ENCODE measurements at regions not wholly inside any gene's neighbourhood (a gene's known extent, or its start where the extent isn't known, plus 50 kb on each side); places are given as distances from the start of the nearest gene placed in this dataset.
A peak's percentile ranks its signal among the peaks of the same experiment; 100 is the strongest.
"Not testable (repeated sequence)": the region's sequence is repeated elsewhere in the genome, so short reads cannot be mapped to it uniquely, and the experiment has no call there.

GRCh38 chr2:155904720-155905119, 427.8 kb downstream of the NR4A2 start:
- no peaks in the 10 kb centered on the region for H3K4me1 Mint-ChIP-seq (ENCODE audit: insufficient read depth, unreplicated experiment)
- intact Hi-C loops (cut with micrococcal nuclease) = no loop called here
- H3K27me3 Mint-ChIP-seq (ENCODE audit: insufficient read depth, unreplicated experiment) = no peaks in the 10 kb centered on the region
- no peaks in the 10 kb centered on the region for H3K36me3 Mint-ChIP-seq (ENCODE audit: insufficient read depth, unreplicated experiment)
- H3K27ac Mint-ChIP-seq (ENCODE audit: low read depth, unreplicated experiment) = no peak overlapping the region
- no peak overlapping the region for H3K4me3 Mint-ChIP-seq (ENCODE audit: unreplicated experiment)
- ChIA-PET POLR2A (no interaction called here), CTCF (no interaction called here)
- no TSS peak for BruUV-seq (replicated peaks)
- H3K9me3 Mint-ChIP-seq (ENCODE audit: unreplicated experiment) = no peaks in the 10 kb centered on the region
- DNase-seq (ENCODE audit: unreplicated experiment) = no peak
- no peak for TF ChIP-seq CTCF (IDR thresholded peaks at IDR 0.05; ENCODE audit: unreplicated experiment)

- H3K27ac Mint-ChIP-seq (ENCODE audit: low read depth, unreplicated experiment) = no peak overlapping the region
- H3K4me1 Mint-ChIP-seq (ENCODE audit: insufficient read depth, unreplicated experiment) = no peaks in the 10 kb centered on the region
- H3K4me3 Mint-ChIP-seq (ENCODE audit: unreplicated experiment) = no peak overlapping the region
- ChIA-PET CTCF (no interaction called here), POLR2A (no interaction called here)
- intact Hi-C loops (cut with micrococcal nuclease) = no loop called here
- no peaks in the 10 kb centered on the region for H3K9me3 Mint-ChIP-seq (ENCODE audit: unreplicated experiment)
- TF ChIP-seq CTCF (IDR thresholded peaks at IDR 0.05; ENCODE audit: unreplicated experiment) = no peak
- no peaks in the 10 kb centered on the region for H3K36me3 Mint-ChIP-seq (ENCODE audit: insufficient read depth, unreplicated experiment)
- no peak for DNase-seq (ENCODE audit: unreplicated experiment)
- H3K27me3 Mint-ChIP-seq (ENCODE audit: insufficient read depth, unreplicated experiment) = no peaks in the 10 kb centered on the region
- BruUV-seq (replicated peaks) = no TSS peak
Observed at GRCh38 chr2:155902635-155903034, 429.9 kb downstream of the NR4A2 start.

- Mint-ChIP-seq H3K27me3 (ENCODE audit: insufficient read depth, unreplicated experiment) (no peaks in the 10 kb centered on the region), H3K4me1 (ENCODE audit: insufficient read depth, unreplicated experiment) (peaks cover 7% of the 10 kb centered on the region), H3K36me3 (ENCODE audit: insufficient read depth, unreplicated experiment) (no peaks in the 10 kb centered on the region), H3K9me3 (ENCODE audit: unreplicated experiment) (no peaks in the 10 kb centered on the region), H3K27ac (ENCODE audit: low read depth, unreplicated experiment) (no peak overlapping the region), H3K4me3 (ENCODE audit: unreplicated experiment) (no peak overlapping the region)
- no peak for TF ChIP-seq CTCF (IDR thresholded peaks at IDR 0.05; ENCODE audit: unreplicated experiment)
- ChIA-PET POLR2A (no interaction called here), CTCF (interaction anchor here (0.7 kb wide), 1 partner anchor 1031 kb away, joined by 3 read pairs; no protein-coding TSS in a partner anchor)
- peak; percentile 5 for DNase-seq (ENCODE audit: unreplicated experiment)
- no TSS peak for BruUV-seq (replicated peaks)
- intact Hi-C loops (cut with micrococcal nuclease) = no loop called here
Observed at GRCh38 chr2:155895016-155895415, 437.5 kb downstream of the NR4A2 start.

- H3K27me3 Mint-ChIP-seq (ENCODE audit: insufficient read depth, unreplicated experiment); H3K36me3 Mint-ChIP-seq (ENCODE audit: insufficient read depth, unreplicated experiment); intact Hi-C loops (cut with micrococcal nuclease); DNase-seq (ENCODE audit: unreplicated experiment); BruUV-seq (replicated peaks); H3K4me3 Mint-ChIP-seq (ENCODE audit: unreplicated experiment): not testable (repeated sequence)
- Mint-ChIP-seq H3K4me1 (ENCODE audit: insufficient read depth, unreplicated experiment) (peaks cover 15% of the 10 kb centered on the region), H3K9me3 (ENCODE audit: unreplicated experiment) (peaks cover 23% of the 10 kb centered on the region), H3K27ac (ENCODE audit: low read depth, unreplicated experiment) (peak overlapping the region; percentile 66)
- ChIA-PET CTCF (interaction anchor here (0.6 kb wide), 2 partner anchors 383 to 1176 kb away, joined by 3 read pairs; no protein-coding TSS in a partner anchor), POLR2A (interaction anchor here (0.6 to 1.2 kb wide), 3 partner anchors 16 to 23 kb away, joined by 3 to 4 read pairs (median 3); no protein-coding TSS in a partner anchor)
Observed at GRCh38 chr2:155880382-155880781, 452.1 kb downstream of the NR4A2 start.

GRCh38 chr2:155879900-155880299, 452.6 kb downstream of the NR4A2 start:
- intact Hi-C loops (cut with micrococcal nuclease); H3K36me3 Mint-ChIP-seq (ENCODE audit: insufficient read depth, unreplicated experiment); H3K27me3 Mint-ChIP-seq (ENCODE audit: insufficient read depth, unreplicated experiment); BruUV-seq (replicated peaks); H3K4me3 Mint-ChIP-seq (ENCODE audit: unreplicated experiment): not testable (repeated sequence)
- ChIA-PET CTCF (interaction anchor here (0.8 kb wide), 1 partner anchor 14 kb away, joined by 3 read pairs; no protein-coding TSS in a partner anchor), POLR2A (interaction anchor here (0.7 to 1.2 kb wide), 2 partner anchors 17 to 22 kb away, joined by 3 read pairs; no protein-coding TSS in a partner anchor)
- peak overlapping the region; percentile 66 for H3K27ac Mint-ChIP-seq (ENCODE audit: low read depth, unreplicated experiment)
- DNase-seq (ENCODE audit: unreplicated experiment) = peak; percentile 69
- peaks cover 23% of the 10 kb centered on the region for H3K9me3 Mint-ChIP-seq (ENCODE audit: unreplicated experiment)
- peaks cover 15% of the 10 kb centered on the region for H3K4me1 Mint-ChIP-seq (ENCODE audit: insufficient read depth, unreplicated experiment)

Data from MCF 10A (cell line).